PC-9 (cell line): ENCODE measurements at regions not wholly inside any gene's neighbourhood (a gene's known extent, or its start where the extent isn't known, plus 50 kb on each side); places are given as distances from the start of the nearest gene placed in this dataset.

ENCODE experiments used
- EZH2 ChIP-seq: fragments of 200-600 bp; sonication (generic); IDR thresholded peaks from 2 replicates; pipeline ENCODE4 v1.8.0; 2017; ENCODE audit warnings: antibody characterized with exemption, low read depth
- TF ChIP-seq, protein P1 (sequence below): fragments of 200-600 bp; sonication (generic); conservative IDR thresholded peaks from 2 replicates; pipeline ENCODE4 v1.6.1; 2017; ENCODE audit warnings: mixed run types, antibody characterized with exemption, mild to moderate bottlenecking, moderate library complexity

DNA sequence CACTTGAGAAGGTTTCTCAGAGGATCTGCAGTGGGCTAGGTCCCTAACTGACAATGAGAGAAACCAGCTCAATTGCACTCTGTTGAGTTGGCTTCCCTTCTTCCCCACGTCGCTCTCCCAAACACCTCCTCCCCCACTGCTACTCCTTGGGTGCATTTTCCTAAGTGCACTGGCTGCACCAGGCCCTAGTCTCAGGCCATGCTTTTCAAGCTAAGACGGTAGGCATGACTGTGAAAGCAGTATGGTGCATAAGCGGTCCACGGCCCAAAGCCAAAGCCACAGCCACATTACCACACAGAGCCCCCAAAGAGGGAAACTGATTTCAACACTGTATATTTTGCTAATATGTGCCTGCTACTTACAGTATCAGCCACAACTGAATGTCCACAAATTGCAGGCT lies 62.1 kb upstream of the RBM24 start:
- TF ChIP-seq EZH2 = no peak
- TF ChIP-seq, protein P1, sequence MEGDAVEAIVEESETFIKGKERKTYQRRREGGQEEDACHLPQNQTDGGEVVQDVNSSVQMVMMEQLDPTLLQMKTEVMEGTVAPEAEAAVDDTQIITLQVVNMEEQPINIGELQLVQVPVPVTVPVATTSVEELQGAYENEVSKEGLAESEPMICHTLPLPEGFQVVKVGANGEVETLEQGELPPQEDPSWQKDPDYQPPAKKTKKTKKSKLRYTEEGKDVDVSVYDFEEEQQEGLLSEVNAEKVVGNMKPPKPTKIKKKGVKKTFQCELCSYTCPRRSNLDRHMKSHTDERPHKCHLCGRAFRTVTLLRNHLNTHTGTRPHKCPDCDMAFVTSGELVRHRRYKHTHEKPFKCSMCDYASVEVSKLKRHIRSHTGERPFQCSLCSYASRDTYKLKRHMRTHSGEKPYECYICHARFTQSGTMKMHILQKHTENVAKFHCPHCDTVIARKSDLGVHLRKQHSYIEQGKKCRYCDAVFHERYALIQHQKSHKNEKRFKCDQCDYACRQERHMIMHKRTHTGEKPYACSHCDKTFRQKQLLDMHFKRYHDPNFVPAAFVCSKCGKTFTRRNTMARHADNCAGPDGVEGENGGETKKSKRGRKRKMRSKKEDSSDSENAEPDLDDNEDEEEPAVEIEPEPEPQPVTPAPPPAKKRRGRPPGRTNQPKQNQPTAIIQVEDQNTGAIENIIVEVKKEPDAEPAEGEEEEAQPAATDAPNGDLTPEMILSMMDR = no peak
